Heart right ventricle (tissue), 16 donors: ENCODE measurements at regions not wholly inside any gene's neighbourhood (a gene's known extent, or its start where the extent isn't known, plus 50 kb on each side); places are given as distances from the start of the nearest gene placed in this dataset.
A peak's percentile ranks its signal among the peaks of the same experiment; 100 is the strongest.

ENCODE experiments used
- ATAC-seq, 8 donors: fragments of 200-7000 bp; cut with Tn5 transposase; one replicate each; pipeline ENCODE4 v1.9.1; 2020; ENCODE audit warnings: mild to moderate bottlenecking in 8 of 8, moderate library complexity in 8 of 8, moderate number of reproducible peaks in 1 of 8
- DNase-seq, 2 donors: peaks; one replicate each; pipeline ENCODE4 v3.0.0-alpha.2; 2020
- H3K27ac ChIP-seq, 10 donors: fragments of 200-600 bp; sonication (generic) in 2 of 10; one replicate each; pipeline versions ENCODE4 v1.5.0 to v1.8.0; 2020 to 2022; ENCODE audit warnings: mild to moderate bottlenecking in 3 of 10
- H3K27me3 ChIP-seq, 7 donors: fragments of 200-600 bp; one replicate each; pipeline ENCODE4 v1.8.0; 2021 to 2022; ENCODE audit warnings: mild to moderate bottlenecking in 2 of 7
- H3K36me3 ChIP-seq, 9 donors: fragments of 200-600 bp; sonication (generic) in 1 of 9; one replicate each; pipeline versions ENCODE4 v1.5.0 to v1.8.0; 2020 to 2022; ENCODE audit warnings: mild to moderate bottlenecking in 2 of 9
- H3K4me1 ChIP-seq, 9 donors: fragments of 200-600 bp; sonication (generic) in 1 of 9; one replicate each; pipeline versions ENCODE4 v1.5.0 to v1.8.0; 2020 to 2022; ENCODE audit warnings: mild to moderate bottlenecking in 4 of 9
- H3K4me3 ChIP-seq, 10 donors: fragments of 200-600 bp; sonication (generic) in 2 of 10; one replicate each; pipeline versions ENCODE4 v1.5.0 to v1.8.0; 2020 to 2022; ENCODE audit warnings: mild to moderate bottlenecking in 7 of 10, moderate library complexity in 2 of 10
- H3K9me3 ChIP-seq, 11 donors: fragments of 200-600 bp in 10 of 11; sonication (generic) in 2 of 11; one replicate each; pipeline versions ENCODE4 v1.5.0 to v1.8.0; 2013 to 2022; ENCODE audit warnings: mild to moderate bottlenecking in 2 of 11, control low read depth in 1 of 11, moderate library complexity in 1 of 11
- WGBS, 2 donors: extraction: QIAGEN DNeasy Blood & Tissue Kit; methylation state at CpG; one replicate each; pipeline ENCODE4 v1.1.7; 2013; ENCODE audit warnings: inconsistent platforms in 1 of 2; 5-methylcytosine and 5-hydroxymethylcytosine counted together
- intact Hi-C, 10 donors: fragments of 100-400 bp; cut with DNase I; formaldehyde crosslinking; loops; one replicate each; pipeline versions ENCODE4 v1.11.1 to v1.14.2; 2022
- TF ChIP-seq, protein P1 (sequence below), 9 donors: fragments of 200-600 bp; sonication (generic) in 2 of 9; IDR thresholded peaks; one replicate each; pipeline versions ENCODE4 v1.5.0 to v1.8.0; 2021 to 2022; ENCODE audit warnings: antibody characterized with exemption in 9 of 9, mild to moderate bottlenecking in 5 of 9, moderate library complexity in 1 of 9
- donor health status: Arrhythmogenic right ventricular cardiomyopathy.
- donor health status: ischemic (EF 13 %, LVEDD 7.1; RV severe dilation, severe dysfunction).
- donor health status: healthy with polysubstance abuse.
- donor health status: DM: no; HTN: yes; CAD: no.
- donor health status: DM: no; HTN: no; CAD: no.
- donor health status: ischemic (EF 25% LVEDD 6.9; RV normal size, moderate dysfunction).
- donor health status: ischemic (EF 25% LVEDD 5.7; RV mildly dilated, moderate dysfunction).
- donor health status: healthy.
- donor health status: DM: yes; HTN: yes; CAD: no.
- donor health status: Ischemic cardiomyopathy.
- donor health status: ischemic (EF 35%, LVEDD 5.7; RV mildly dilated, moderate dysfunction).
- donor health status: nonischemic (EF 11% LVEDD 7.7; RV severe dilation, severe dysfunction).
- donor health status: DM: yes; HTN: yes; CAD: no.
- donor health status: PGD.
- donor health status: ischemic (EF 29% LVEDD 5.4; RV normal size, mild dysfunction).
- donor health status: nonischemic (EF 23%, LVEDD 6.1; RV moderate dilation, normal function).

DNA sequence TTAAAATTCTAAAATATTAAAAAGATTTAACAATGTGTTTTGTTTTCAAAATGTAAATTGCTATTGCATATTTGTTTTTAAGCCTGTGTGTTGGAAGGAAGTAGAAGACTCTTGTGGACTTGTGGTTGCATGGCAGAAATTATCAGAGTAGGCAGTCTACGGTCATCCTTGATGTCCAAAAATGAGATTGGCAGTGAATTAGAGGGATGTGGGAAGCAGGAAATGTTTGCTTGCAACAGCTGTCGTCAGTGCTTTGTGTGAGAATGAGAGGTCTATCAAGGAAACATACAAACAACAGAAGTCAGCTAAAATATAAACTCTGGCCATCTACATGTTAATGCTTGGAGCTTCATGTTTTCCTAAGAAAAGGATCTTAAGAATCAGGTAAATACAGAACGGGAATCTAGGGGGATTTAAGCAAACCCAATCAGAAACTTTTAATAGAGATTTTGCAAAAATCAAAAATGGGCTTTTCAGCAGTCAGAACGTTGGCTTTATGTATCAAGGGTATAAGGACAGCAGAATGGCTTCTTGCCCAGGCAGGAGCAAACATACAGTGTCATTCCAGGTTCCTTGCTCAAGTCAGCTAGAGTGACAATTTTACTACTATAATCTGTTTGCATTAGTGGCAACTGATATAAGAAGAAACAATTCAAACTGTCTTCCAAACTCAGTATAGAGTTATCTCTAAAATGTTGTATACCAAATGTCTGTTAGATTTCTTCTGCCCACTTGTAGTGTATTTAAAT is 196.7 kb downstream of the CYB561 start:
- Histone ChIP-seq H3K27me3 (no peaks in the 10 kb centered on the region), H3K9me3 (peaks cover 0 to 12% (median 1%) of the 10 kb centered on the region in 11 donors), H3K4me1 (peaks cover 0 to 16% (median 9%) of the 10 kb centered on the region in 9 donors), H3K27ac (peak overlapping the region in 5 of 10 donors; percentile 1 to 43 (median 41)), H3K4me3 (peak overlapping the region in 6 of 10 donors; percentile 8 to 29 (median 26)), H3K36me3 (no peaks in the 10 kb centered on the region)
- DNase-seq (no peak), ATAC-seq (peak in 3 of 8 donors; percentile 42 to 49 (median 48))
- WGBS, 2 donors = 13 to 16% methylated on average over 4 of the region's 4 CpGs
- intact Hi-C loops = no loop called here
- TF ChIP-seq, protein P1, sequence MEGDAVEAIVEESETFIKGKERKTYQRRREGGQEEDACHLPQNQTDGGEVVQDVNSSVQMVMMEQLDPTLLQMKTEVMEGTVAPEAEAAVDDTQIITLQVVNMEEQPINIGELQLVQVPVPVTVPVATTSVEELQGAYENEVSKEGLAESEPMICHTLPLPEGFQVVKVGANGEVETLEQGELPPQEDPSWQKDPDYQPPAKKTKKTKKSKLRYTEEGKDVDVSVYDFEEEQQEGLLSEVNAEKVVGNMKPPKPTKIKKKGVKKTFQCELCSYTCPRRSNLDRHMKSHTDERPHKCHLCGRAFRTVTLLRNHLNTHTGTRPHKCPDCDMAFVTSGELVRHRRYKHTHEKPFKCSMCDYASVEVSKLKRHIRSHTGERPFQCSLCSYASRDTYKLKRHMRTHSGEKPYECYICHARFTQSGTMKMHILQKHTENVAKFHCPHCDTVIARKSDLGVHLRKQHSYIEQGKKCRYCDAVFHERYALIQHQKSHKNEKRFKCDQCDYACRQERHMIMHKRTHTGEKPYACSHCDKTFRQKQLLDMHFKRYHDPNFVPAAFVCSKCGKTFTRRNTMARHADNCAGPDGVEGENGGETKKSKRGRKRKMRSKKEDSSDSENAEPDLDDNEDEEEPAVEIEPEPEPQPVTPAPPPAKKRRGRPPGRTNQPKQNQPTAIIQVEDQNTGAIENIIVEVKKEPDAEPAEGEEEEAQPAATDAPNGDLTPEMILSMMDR (IDR thresholded peaks at IDR 0.05) = no peak

DNA sequence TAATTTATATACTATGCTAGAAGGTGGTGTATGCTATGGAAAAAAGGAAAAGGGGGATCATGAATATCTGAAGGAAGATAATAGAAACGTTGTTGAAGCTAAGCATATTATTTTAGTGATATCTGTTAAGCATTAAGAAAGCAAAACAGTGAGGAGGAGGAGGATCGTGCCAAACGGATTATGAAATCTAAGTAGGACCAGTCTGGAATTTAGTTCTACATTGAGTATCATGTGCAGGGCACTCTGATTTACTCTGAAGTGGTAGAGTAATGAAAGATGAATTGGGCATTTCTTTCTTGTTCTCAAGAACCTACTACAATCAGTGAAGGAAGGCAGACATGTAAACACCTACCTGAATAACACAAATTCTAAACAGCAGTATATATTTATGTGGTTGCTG is 195.3 kb downstream of the CYB561 start:
- TF ChIP-seq, protein P1 (IDR thresholded peaks at IDR 0.05) = no peak
- Histone ChIP-seq H3K27ac (peak overlapping the region in 3 of 10 donors; percentile 12 to 29 (median 29)), H3K27me3 (no peaks in the 10 kb centered on the region), H3K4me3 (peak overlapping the region in 4 of 10 donors; percentile 2 to 28 (median 14)), H3K4me1 (peaks cover 0 to 16% (median 9%) of the 10 kb centered on the region in 9 donors), H3K36me3 (no peaks in the 10 kb centered on the region), H3K9me3 (peaks cover 0 to 16% (median 0%) of the 10 kb centered on the region in 11 donors)
- ATAC-seq (no peak), DNase-seq (no peak)
- 50 to 52% methylated on average over 3 of the region's 3 CpGs for WGBS, 2 donors
- intact Hi-C loops = no loop called here

DNA sequence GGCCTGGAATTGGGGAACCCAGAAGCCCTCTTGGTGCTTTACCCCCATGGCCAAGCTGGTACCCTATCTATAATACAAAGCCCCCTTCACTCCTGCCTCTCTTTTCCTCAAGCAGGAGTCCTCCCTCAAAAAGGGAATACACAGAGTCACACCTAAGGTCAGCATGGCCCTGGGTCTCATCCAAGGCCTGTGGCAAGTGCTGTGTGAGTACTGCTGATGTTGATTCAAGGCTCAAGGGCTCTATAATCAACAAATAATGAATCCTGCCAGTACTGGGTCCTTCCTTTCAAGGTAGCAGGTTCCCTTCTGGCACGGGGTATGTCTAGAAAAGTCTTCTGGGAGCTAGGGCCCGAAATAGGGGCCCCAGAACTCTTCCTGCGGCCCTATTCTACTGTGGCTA is 187.3 kb downstream of the CYB561 start:
- DNase-seq = no peak
- Histone ChIP-seq H3K9me3 (peaks cover 0 to 29% (median 0%) of the 10 kb centered on the region in 11 donors), H3K4me1 (no peaks in the 10 kb centered on the region), H3K27me3 (no peaks in the 10 kb centered on the region), H3K4me3 (no peak overlapping the region), H3K36me3 (no peaks in the 10 kb centered on the region), H3K27ac (no peak overlapping the region)
- intact Hi-C loops = no loop called here
- TF ChIP-seq, protein P1 (IDR thresholded peaks at IDR 0.05) = no peak
- no peak for ATAC-seq
- 78 to 99% methylated on average over 3 of the region's 3 CpGs for WGBS, 2 donors

DNA sequence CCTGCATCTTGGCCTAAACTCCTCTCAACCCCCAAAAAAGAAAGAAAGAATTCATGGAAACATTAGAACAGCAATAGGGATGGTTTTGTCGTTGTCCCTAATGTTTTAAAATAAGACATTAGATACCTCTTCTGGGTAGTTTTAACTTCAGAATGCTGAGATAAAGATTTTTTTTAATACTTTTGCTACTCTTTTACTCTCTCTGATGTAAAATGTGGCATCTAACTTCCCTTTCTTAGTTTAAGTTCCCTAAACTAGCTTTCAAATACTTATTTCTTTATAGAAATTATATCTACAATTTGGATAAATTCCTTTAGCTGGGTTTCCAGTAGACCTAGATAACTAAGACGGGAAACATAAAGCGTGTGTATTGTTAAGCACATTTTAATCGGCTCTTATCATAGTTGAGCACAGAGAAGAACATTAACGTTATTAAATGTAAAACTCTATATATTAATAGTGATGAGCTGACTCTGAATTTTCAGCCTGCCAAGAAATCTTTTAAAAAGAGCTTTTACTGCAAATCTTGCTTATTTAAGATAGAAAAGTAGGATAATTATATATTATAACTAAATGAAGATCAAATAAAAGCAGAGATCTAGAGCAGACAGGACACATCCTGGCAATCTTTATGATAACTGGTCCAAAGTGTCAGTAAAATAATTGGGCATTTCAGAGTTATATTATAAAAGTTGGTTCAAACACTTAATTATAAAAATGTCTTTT is 183.2 kb downstream of the CYB561 start:
- H3K27me3 ChIP-seq = no peaks in the 10 kb centered on the region
- H3K4me1 ChIP-seq = no peaks in the 10 kb centered on the region
- no peak for ATAC-seq
- H3K27ac ChIP-seq = no peak overlapping the region
- H3K36me3 ChIP-seq = peaks cover 0 to 4% (median 0%) of the 10 kb centered on the region in 9 donors
- TF ChIP-seq, protein P1 (IDR thresholded peaks at IDR 0.05) = no peak
- no peaks in the 10 kb centered on the region for H3K9me3 ChIP-seq
- WGBS, 2 donors = 80% methylated on average over 5 of the region's 5 CpGs
- intact Hi-C loops = no loop called here
- no peak overlapping the region for H3K4me3 ChIP-seq
- DNase-seq = no peak
